Left lung (tissue), 4 donors: ENCODE measurements at regions not wholly inside any gene's neighbourhood (a gene's known extent, or its start where the extent isn't known, plus 50 kb on each side); places are given as distances from the start of the nearest gene placed in this dataset.
"Not testable (repeated sequence)": the region's sequence is repeated elsewhere in the genome, so short reads cannot be mapped to it uniquely, and the experiment has no call there.

Experiments used
- ATAC-seq: fragments of 200-7000 bp; cut with Tn5 transposase; one replicate; pipeline ENCODE4 v1.9.1; 2020; ENCODE audit warnings: moderate library complexity
- DNase-seq, 4 donors: peaks; one replicate each; pipeline ENCODE4 v3.0.0-alpha.2; 2013 to 2020
- H3K27ac ChIP-seq, 2 donors: fragments of 200-600 bp; sonication (generic) in 1 of 2; one replicate each; pipeline versions ENCODE4 v1.5.0 to v1.8.0; 2020 to 2021
- H3K27me3 ChIP-seq, 2 donors: fragments of 200-600 bp; sonication (generic) in 1 of 2; one replicate each; pipeline versions ENCODE4 v1.5.0 to v1.8.0; 2020 to 2021
- H3K36me3 ChIP-seq, 2 donors: fragments of 200-600 bp; sonication (generic) in 1 of 2; one replicate each; pipeline versions ENCODE4 v1.5.0 to v1.8.0; 2020 to 2021
- H3K4me1 ChIP-seq, 2 donors: fragments of 200-600 bp; one replicate each; pipeline ENCODE4 v1.8.0; 2021
- H3K4me3 ChIP-seq, 2 donors: fragments of 200-600 bp; sonication (generic) in 1 of 2; one replicate each; pipeline versions ENCODE4 v1.5.0 to v1.8.0; 2020 to 2021; ENCODE audit warnings: mild to moderate bottlenecking in 1 of 2
- H3K9me3 ChIP-seq, 2 donors: fragments of 200-600 bp; sonication (generic) in 1 of 2; one replicate each; pipeline versions ENCODE4 v1.5.0 to v1.8.0; 2020 to 2021
- CTCF ChIP-seq, 2 donors: fragments of 200-600 bp; sonication (generic) in 1 of 2; IDR thresholded peaks; one replicate each; pipeline versions ENCODE4 v1.5.0 to v1.8.0; 2021; ENCODE audit warnings: antibody characterized with exemption in 2 of 2
- intact Hi-C, 2 donors: fragments of 100-400 bp; cut with DNase I; formaldehyde crosslinking; loops; one replicate each; pipeline versions ENCODE4 v1.11.2 to v1.14.2; 2022
- donor health status: DM: no; HTN: yes; CAD: no.
- donor health status: DM: no; HTN: no; CAD: no.

GRCh38 chr15:81724536-81724935, 321.3 kb downstream of the MEX3B start:
- Histone ChIP-seq H3K4me1 (no peaks in the 10 kb centered on the region), H3K27ac (no peak overlapping the region), H3K4me3 (no peak overlapping the region), H3K27me3 (peaks cover 0 to 4% of the 10 kb centered on the region in 2 donors), H3K9me3 (no peaks in the 10 kb centered on the region), H3K36me3 (no peaks in the 10 kb centered on the region)
- no peak for DNase-seq
- no peak for TF ChIP-seq CTCF (IDR thresholded peaks at IDR 0.05)
- intact Hi-C loops = no loop called here
- no peak for ATAC-seq

GRCh38 chr15:81723701-81724100, 322.1 kb downstream of the MEX3B start:
- ATAC-seq (peak; percentile 36), DNase-seq (peak in 2 of 4 donors; percentile 81 to 89)
- Histone ChIP-seq H3K36me3 (no peaks in the 10 kb centered on the region), H3K9me3 (no peaks in the 10 kb centered on the region), H3K27me3 (peaks cover 0 to 4% of the 10 kb centered on the region in 2 donors), H3K27ac (no peak overlapping the region), H3K4me1 (no peaks in the 10 kb centered on the region), H3K4me3 (no peak overlapping the region)
- TF ChIP-seq CTCF (IDR thresholded peaks at IDR 0.05) = no peak
- intact Hi-C loops = no loop called here

- H3K36me3 ChIP-seq = no peaks in the 10 kb centered on the region
- DNase-seq (no peak), ATAC-seq (no peak)
- TF ChIP-seq CTCF (IDR thresholded peaks at IDR 0.05) = no peak
- no peaks in the 10 kb centered on the region for H3K9me3 ChIP-seq
- intact Hi-C loops = no loop called here
- H3K4me1 ChIP-seq = no peaks in the 10 kb centered on the region
- no peak overlapping the region for H3K27ac ChIP-seq
- no peak overlapping the region for H3K4me3 ChIP-seq
- peaks cover 0 to 4% of the 10 kb centered on the region in 2 donors for H3K27me3 ChIP-seq
These were observed 322.6 kb downstream of the MEX3B start for GRCh38 chr15:81723113-81723651.

- DNase-seq, H3K27ac ChIP-seq, H3K9me3 ChIP-seq, H3K27me3 ChIP-seq, H3K36me3 ChIP-seq, intact Hi-C loops, ATAC-seq, H3K4me1 ChIP-seq, H3K4me3 ChIP-seq: not testable (repeated sequence)
These were observed 329.4 kb downstream of the MEX3B start for GRCh38 chr15:81716468-81716867.

GRCh38 chr15:81710328-81710727, 335.5 kb downstream of the MEX3B start:
- no peak for DNase-seq
- H3K4me3 ChIP-seq = no peak overlapping the region
- intact Hi-C loops = no loop called here
- no peaks in the 10 kb centered on the region for H3K27me3 ChIP-seq
- H3K9me3 ChIP-seq = no peaks in the 10 kb centered on the region
- no peaks in the 10 kb centered on the region for H3K36me3 ChIP-seq
- no peak for TF ChIP-seq CTCF (IDR thresholded peaks at IDR 0.05)
- no peak for ATAC-seq
- no peak overlapping the region for H3K27ac ChIP-seq
- no peaks in the 10 kb centered on the region for H3K4me1 ChIP-seq

- H3K27me3 ChIP-seq, H3K9me3 ChIP-seq, intact Hi-C loops, DNase-seq, H3K27ac ChIP-seq, H3K4me1 ChIP-seq, ATAC-seq, H3K4me3 ChIP-seq, H3K36me3 ChIP-seq: not testable (repeated sequence)
These were observed 332.9 kb upstream of the TMC3 start for GRCh38 chr15:81706816-81707346.

- intact Hi-C loops, H3K4me1 ChIP-seq, ATAC-seq, H3K27ac ChIP-seq, H3K36me3 ChIP-seq, H3K27me3 ChIP-seq, H3K4me3 ChIP-seq, H3K9me3 ChIP-seq, DNase-seq: not testable (repeated sequence)
These were observed 331.7 kb upstream of the TMC3 start for GRCh38 chr15:81705727-81706126.
